ENCODE measurements at regions not wholly inside any gene's neighbourhood (a gene's known extent, or its start where the extent isn't known, plus 50 kb on each side); places are given as distances from the start of the nearest gene placed in this dataset.

DNA sequence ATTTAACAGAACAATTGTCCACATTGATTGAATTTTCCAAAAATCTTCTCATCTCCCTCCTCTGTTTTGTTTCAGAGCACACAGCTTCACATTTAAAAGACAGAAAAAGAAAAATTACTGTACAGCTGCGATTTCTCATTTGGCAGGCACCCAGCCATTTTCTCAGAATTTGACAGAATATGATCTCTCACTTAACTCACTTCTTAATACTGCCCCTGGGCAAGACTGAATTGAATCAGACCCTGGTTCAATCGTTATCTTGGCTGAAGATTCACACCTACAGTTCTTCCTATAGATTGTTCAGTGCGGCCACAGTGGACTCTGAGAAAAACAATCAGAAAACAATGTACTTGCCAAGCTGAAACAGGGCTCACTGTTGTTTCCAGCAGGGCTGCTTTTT lies 90.2 kb upstream of the LHCGR start:
- H3K4me1 Mint-ChIP-seq, result no peaks in the 10 kb centered on the region
- no peaks in the 10 kb centered on the region for H3K27me3 Mint-ChIP-seq (ENCODE audit: insufficient read depth)
- Histone ChIP-seq H3K36me3 (ENCODE audit: control insufficient read depth, insufficient read depth, low read length) (no peaks in the 10 kb centered on the region), H3K9me3 (ENCODE audit: control insufficient read depth, low read length) (no peaks in the 10 kb centered on the region), H3K27me3 (ENCODE audit: control insufficient read depth, insufficient read depth, low read length, poor library complexity, severe bottlenecking) (no peaks in the 10 kb centered on the region), H3K27ac (ENCODE audit: low read depth, low read length) (no peak overlapping the region), H3K9ac (ENCODE audit: extremely low read depth, low read length, poor library complexity, severe bottlenecking) (no peak overlapping the region), H3K4me3 (ENCODE audit: low read length) (no peak overlapping the region), H3K4me1 (ENCODE audit: control insufficient read depth, insufficient read depth, low read length) (no peaks in the 10 kb centered on the region)
- H3K36me3 Mint-ChIP-seq (ENCODE audit: low read depth), result no peaks in the 10 kb centered on the region
- WGBS, 2 experiments (ENCODE audit: insufficient coverage in 1 of 2, insufficient read length in 1 of 2), result 82 to 86% methylated on average over 3 of the region's 3 CpGs
- no peak for TF ChIP-seq CTCF (conservative IDR thresholded peaks at IDR 0.05)
- no peak for DNase-seq
- H3K4me3 Mint-ChIP-seq, result no peak overlapping the region
- no peak overlapping the region for H3K27ac Mint-ChIP-seq
- no peaks in the 10 kb centered on the region for H3K9me3 Mint-ChIP-seq

GRCh38 chr2:48844417-48845155 lies 89.1 kb upstream of the LHCGR start:
- Mint-ChIP-seq H3K36me3 (ENCODE audit: low read depth) (no peaks in the 10 kb centered on the region), H3K9me3 (no peaks in the 10 kb centered on the region), H3K27ac (no peak overlapping the region), H3K4me1 (no peaks in the 10 kb centered on the region), H3K27me3 (ENCODE audit: insufficient read depth) (no peaks in the 10 kb centered on the region), H3K4me3 (no peak overlapping the region)
- no peak overlapping the region for H3K27ac ChIP-seq (ENCODE audit: low read depth, low read length)
- WGBS, 2 experiments (ENCODE audit: insufficient coverage in 1 of 2, insufficient read length in 1 of 2), result 80 to 85% methylated on average over 2 to 3 of the region's 3 CpGs
- no peak for TF ChIP-seq CTCF (conservative IDR thresholded peaks at IDR 0.05)
- no peak overlapping the region for H3K9ac ChIP-seq (ENCODE audit: extremely low read depth, low read length, poor library complexity, severe bottlenecking)
- no peaks in the 10 kb centered on the region for H3K9me3 ChIP-seq (ENCODE audit: control insufficient read depth, low read length)
- H3K36me3 ChIP-seq (ENCODE audit: control insufficient read depth, insufficient read depth, low read length), result no peaks in the 10 kb centered on the region
- no peaks in the 10 kb centered on the region for H3K27me3 ChIP-seq (ENCODE audit: control insufficient read depth, insufficient read depth, low read length, poor library complexity, severe bottlenecking)
- H3K4me1 ChIP-seq (ENCODE audit: control insufficient read depth, insufficient read depth, low read length), result no peaks in the 10 kb centered on the region
- H3K4me3 ChIP-seq (ENCODE audit: low read length), result no peak overlapping the region
- no peak for DNase-seq

DNA sequence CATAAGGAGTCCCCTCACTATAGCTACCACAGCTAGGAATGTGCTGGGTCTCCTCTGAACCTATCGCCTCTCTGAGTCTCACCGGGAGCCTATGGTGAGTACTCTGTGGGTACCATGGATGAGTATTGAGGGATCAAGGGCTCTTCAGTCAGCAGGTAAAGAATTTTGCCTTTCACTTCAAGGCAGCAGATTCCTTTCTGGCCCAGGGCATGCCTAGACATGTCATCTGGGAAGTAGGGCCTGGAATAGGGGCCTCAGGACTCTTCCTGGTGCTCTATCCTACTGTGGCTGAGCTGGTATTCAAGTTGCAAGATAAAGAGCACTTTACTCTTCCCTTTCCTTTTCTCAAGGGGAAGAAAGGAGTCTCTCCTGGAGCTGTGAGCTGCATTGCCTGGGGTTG lies 85.6 kb upstream of the LHCGR start:
- no peak overlapping the region for H3K9ac ChIP-seq (ENCODE audit: extremely low read depth, low read length, poor library complexity, severe bottlenecking)
- no peak overlapping the region for H3K27ac ChIP-seq (ENCODE audit: low read depth, low read length)
- TF ChIP-seq CTCF (conservative IDR thresholded peaks at IDR 0.05), result no peak
- H3K36me3 ChIP-seq (ENCODE audit: control insufficient read depth, insufficient read depth, low read length), result no peaks in the 10 kb centered on the region
- Mint-ChIP-seq H3K27ac (no peak overlapping the region), H3K4me1 (no peaks in the 10 kb centered on the region), H3K27me3 (ENCODE audit: insufficient read depth) (no peaks in the 10 kb centered on the region), H3K36me3 (ENCODE audit: low read depth) (no peaks in the 10 kb centered on the region), H3K9me3 (no peaks in the 10 kb centered on the region), H3K4me3 (no peak overlapping the region)
- H3K4me3 ChIP-seq (ENCODE audit: low read length), result no peak overlapping the region
- no peak for DNase-seq
- H3K27me3 ChIP-seq (ENCODE audit: control insufficient read depth, insufficient read depth, low read length, poor library complexity, severe bottlenecking), result no peaks in the 10 kb centered on the region
- WGBS, 2 experiments (ENCODE audit: insufficient coverage in 1 of 2, insufficient read length in 1 of 2), result 100% methylated on average over 2 of the region's 2 CpGs; no CpG with 5 or more reads in 1 of the 2 experiments
- H3K9me3 ChIP-seq (ENCODE audit: control insufficient read depth, low read length), result no peaks in the 10 kb centered on the region
- no peaks in the 10 kb centered on the region for H3K4me1 ChIP-seq (ENCODE audit: control insufficient read depth, insufficient read depth, low read length)
